ENCODE measurements at regions not wholly inside any gene's neighbourhood (a gene's known extent, or its start where the extent isn't known, plus 50 kb on each side); places are given as distances from the start of the nearest gene placed in this dataset.

DNA sequence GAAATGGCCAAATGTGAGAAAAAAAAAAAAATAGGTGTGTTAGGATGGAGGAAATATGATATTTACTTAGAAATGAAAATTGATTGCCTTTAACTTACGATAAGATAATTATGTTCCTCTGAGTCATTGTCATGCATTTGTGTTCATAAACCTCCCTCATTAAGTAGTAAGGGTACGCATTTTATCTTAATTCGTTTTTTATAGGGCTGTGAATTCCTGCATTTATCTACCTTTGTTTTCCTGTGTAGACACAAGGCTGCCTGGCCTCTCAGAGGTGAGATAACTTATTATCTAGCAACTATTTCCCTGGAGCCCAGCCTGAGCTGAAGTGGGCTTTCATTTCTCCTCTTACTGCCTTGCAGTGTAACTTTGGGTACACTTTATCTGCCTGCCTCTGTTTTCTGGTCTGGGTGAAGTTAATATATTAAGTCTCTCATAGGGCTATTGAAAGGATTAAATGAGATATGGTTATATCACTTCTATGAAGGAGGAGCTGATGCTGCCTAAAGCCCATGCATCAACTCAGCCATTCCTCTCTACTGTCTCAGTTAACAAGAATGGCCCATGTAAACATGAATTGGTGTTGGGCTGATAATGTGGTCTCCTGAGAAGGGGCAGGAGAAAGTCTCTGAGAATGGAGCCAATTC, 103.8 kb upstream of the KLF4 start:
- Mint-ChIP-seq H3K36me3 (ENCODE audit: unreplicated experiment) (no peaks in the 10 kb centered on the region), H3K4me3 (ENCODE audit: unreplicated experiment) (no peak overlapping the region), H3K27me3 (ENCODE audit: unreplicated experiment) (peaks cover 19% of the 10 kb centered on the region), H3K9me3 (ENCODE audit: unreplicated experiment) (no peaks in the 10 kb centered on the region), H3K27ac (ENCODE audit: unreplicated experiment) (no peak overlapping the region), H3K4me1 (ENCODE audit: unreplicated experiment) (no peaks in the 10 kb centered on the region)
- DNase-seq (ENCODE audit: extremely low spot score, unreplicated experiment): no peak
- TF ChIP-seq, protein P1, sequence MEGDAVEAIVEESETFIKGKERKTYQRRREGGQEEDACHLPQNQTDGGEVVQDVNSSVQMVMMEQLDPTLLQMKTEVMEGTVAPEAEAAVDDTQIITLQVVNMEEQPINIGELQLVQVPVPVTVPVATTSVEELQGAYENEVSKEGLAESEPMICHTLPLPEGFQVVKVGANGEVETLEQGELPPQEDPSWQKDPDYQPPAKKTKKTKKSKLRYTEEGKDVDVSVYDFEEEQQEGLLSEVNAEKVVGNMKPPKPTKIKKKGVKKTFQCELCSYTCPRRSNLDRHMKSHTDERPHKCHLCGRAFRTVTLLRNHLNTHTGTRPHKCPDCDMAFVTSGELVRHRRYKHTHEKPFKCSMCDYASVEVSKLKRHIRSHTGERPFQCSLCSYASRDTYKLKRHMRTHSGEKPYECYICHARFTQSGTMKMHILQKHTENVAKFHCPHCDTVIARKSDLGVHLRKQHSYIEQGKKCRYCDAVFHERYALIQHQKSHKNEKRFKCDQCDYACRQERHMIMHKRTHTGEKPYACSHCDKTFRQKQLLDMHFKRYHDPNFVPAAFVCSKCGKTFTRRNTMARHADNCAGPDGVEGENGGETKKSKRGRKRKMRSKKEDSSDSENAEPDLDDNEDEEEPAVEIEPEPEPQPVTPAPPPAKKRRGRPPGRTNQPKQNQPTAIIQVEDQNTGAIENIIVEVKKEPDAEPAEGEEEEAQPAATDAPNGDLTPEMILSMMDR (IDR thresholded peaks at IDR 0.05): no peak

DNA sequence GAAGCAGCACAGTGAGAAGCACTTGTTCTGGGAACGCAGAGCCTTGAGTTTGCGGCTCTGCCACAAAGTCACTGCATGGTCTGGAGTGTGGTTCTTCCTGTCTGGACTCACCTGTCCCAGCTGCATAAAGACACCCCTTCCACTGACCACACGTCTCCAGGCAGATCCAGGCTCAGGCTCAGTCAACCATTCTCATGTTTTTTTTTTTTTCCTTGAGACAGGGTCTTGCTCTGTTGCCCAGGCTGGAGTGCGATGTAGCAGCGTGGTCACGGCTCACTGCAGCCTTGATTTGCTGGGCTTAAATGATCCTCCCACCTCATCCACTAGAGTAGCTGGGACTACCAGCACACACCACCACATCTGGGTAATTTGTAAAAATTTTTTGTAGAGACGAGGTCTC, 102.9 kb upstream of the KLF4 start:
- Mint-ChIP-seq H3K9me3 (ENCODE audit: unreplicated experiment) (no peaks in the 10 kb centered on the region), H3K27ac (ENCODE audit: unreplicated experiment) (no peak overlapping the region)

DNA sequence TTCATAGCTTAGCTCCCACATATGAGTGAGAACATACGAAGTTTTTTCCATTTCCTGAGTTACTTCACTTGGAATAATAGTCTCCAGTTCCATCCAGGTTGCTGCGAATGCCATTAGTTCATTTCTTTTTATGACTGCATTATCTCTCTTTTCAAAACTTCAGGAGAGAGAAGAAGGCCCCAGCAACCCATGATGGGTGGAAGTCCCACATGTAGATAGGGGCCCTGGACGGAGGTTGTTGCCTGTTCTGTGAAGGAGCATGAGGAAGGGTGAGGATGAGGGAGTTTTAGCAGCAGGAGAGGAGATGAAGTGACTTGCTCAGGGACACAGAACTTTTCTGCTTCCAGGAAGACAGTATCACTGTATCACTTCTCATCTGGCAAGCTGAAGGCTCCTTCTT, 102.2 kb upstream of the KLF4 start:
- no peak overlapping the region for H3K27ac Mint-ChIP-seq (ENCODE audit: unreplicated experiment)
- H3K27me3 Mint-ChIP-seq (ENCODE audit: unreplicated experiment): peaks cover 19% of the 10 kb centered on the region
- no peak for DNase-seq (ENCODE audit: extremely low spot score, unreplicated experiment)

More for the DNA sequence above, 102.9 kb upstream of the KLF4 start:
- Mint-ChIP-seq H3K27me3 (ENCODE audit: unreplicated experiment) (peaks cover 19% of the 10 kb centered on the region), H3K36me3 (ENCODE audit: unreplicated experiment) (no peaks in the 10 kb centered on the region), H3K4me3 (ENCODE audit: unreplicated experiment) (no peak overlapping the region), H3K4me1 (ENCODE audit: unreplicated experiment) (no peaks in the 10 kb centered on the region)
- no peak for DNase-seq (ENCODE audit: extremely low spot score, unreplicated experiment)
- TF ChIP-seq, protein P1 (IDR thresholded peaks at IDR 0.05): no peak

GRCh38 chr9:107588393-107588792, 98.8 kb upstream of the KLF4 start:
- no peaks in the 10 kb centered on the region for H3K4me1 Mint-ChIP-seq (ENCODE audit: unreplicated experiment)
- peaks cover 12% of the 10 kb centered on the region for H3K27me3 Mint-ChIP-seq (ENCODE audit: unreplicated experiment)
- no peak for DNase-seq (ENCODE audit: extremely low spot score, unreplicated experiment)
- H3K27ac Mint-ChIP-seq (ENCODE audit: unreplicated experiment): no peak overlapping the region
- no peak overlapping the region for H3K4me3 Mint-ChIP-seq (ENCODE audit: unreplicated experiment)
- no peaks in the 10 kb centered on the region for H3K36me3 Mint-ChIP-seq (ENCODE audit: unreplicated experiment)
- H3K9me3 Mint-ChIP-seq (ENCODE audit: unreplicated experiment): no peaks in the 10 kb centered on the region
- TF ChIP-seq, protein P1 (IDR thresholded peaks at IDR 0.05): no peak

More for the DNA sequence above, 102.2 kb upstream of the KLF4 start:
- TF ChIP-seq, protein P1 (IDR thresholded peaks at IDR 0.05): no peak
- no peaks in the 10 kb centered on the region for H3K9me3 Mint-ChIP-seq (ENCODE audit: unreplicated experiment)
- H3K4me3 Mint-ChIP-seq (ENCODE audit: unreplicated experiment): no peak overlapping the region
- no peaks in the 10 kb centered on the region for H3K36me3 Mint-ChIP-seq (ENCODE audit: unreplicated experiment)
- H3K4me1 Mint-ChIP-seq (ENCODE audit: unreplicated experiment): no peaks in the 10 kb centered on the region

- H3K27me3 Mint-ChIP-seq (ENCODE audit: unreplicated experiment): peaks cover 7% of the 10 kb centered on the region
- no peaks in the 10 kb centered on the region for H3K36me3 Mint-ChIP-seq (ENCODE audit: unreplicated experiment)
- no peaks in the 10 kb centered on the region for H3K4me1 Mint-ChIP-seq (ENCODE audit: unreplicated experiment)
- TF ChIP-seq, protein P1 (IDR thresholded peaks at IDR 0.05): no peak
- DNase-seq (ENCODE audit: extremely low spot score, unreplicated experiment): no peak
- H3K27ac Mint-ChIP-seq (ENCODE audit: unreplicated experiment): no peak overlapping the region
- no peaks in the 10 kb centered on the region for H3K9me3 Mint-ChIP-seq (ENCODE audit: unreplicated experiment)
- no peak overlapping the region for H3K4me3 Mint-ChIP-seq (ENCODE audit: unreplicated experiment)
Measured at GRCh38 chr9:107587191-107587963, 97.8 kb upstream of the KLF4 start.

Data from osteocyte (in vitro differentiated cells).